ENCODE measurements at regions not wholly inside any gene's neighbourhood (a gene's known extent, or its start where the extent isn't known, plus 50 kb on each side); places are given as distances from the start of the nearest gene placed in this dataset.
"Not testable (repeated sequence)": the region's sequence is repeated elsewhere in the genome, so short reads cannot be mapped to it uniquely, and the experiment has no call there.

DNA sequence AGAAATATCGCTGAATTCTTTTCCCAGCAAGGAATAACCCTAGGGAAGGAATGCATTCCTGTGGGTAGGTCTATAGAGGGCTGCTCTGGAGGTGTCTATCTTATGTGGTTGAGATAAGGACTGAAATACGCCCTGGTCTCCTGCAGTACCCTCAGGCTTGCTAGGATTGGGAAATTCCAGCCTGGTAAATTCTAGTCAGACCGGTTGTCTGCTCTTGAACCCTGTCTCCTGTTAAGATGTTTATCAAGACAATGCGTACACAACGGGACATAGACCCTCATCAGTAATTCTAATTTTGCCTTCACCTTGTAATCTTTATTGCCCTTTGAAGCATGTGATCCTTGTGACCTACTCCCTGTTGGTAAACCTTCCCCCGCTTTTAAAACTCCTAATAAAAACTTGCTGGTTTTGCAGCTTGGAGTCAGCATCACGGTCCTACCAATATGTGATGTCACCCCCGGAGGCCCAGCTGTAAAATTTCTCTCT lies 51.2 kb upstream of the EDIL3 start:
- POLR2A ChIA-PET; DNase-seq (ENCODE audit: low spot score); CTCF ChIA-PET (ENCODE audit: low intra/inter-chr PET ratio, low total read pairs); H3K27me3 ChIP-seq (ENCODE audit: control insufficient read depth in 1 of 2, insufficient read depth in 2 of 2, low read length in 2 of 2); H3K36me3 ChIP-seq (replicated peaks in 1 of 2; ENCODE audit: control insufficient read depth in 1 of 2, insufficient read depth in 2 of 2, low read length in 2 of 2); ATAC-seq; H3K79me2 ChIP-seq (ENCODE audit: insufficient read depth, low read length); H3K9ac ChIP-seq (ENCODE audit: insufficient read depth, low read depth, low read length); H3K4me3 ChIP-seq (replicated peaks in 1 of 3; ENCODE audit: insufficient read depth in 1 of 3, low read depth in 2 of 3, low read length in 3 of 3); H3K4me1 ChIP-seq (ENCODE audit: insufficient read depth, low read length); H3K9me3 ChIP-seq (ENCODE audit: low read length); H3K4me2 ChIP-seq (ENCODE audit: low read depth, low read length); BruUV-seq (replicated peaks); H3K27ac ChIP-seq (ENCODE audit: extremely low read length, insufficient read depth, low read length); FAIRE-seq; H2AFZ ChIP-seq (ENCODE audit: low read length); H4K20me1 ChIP-seq (ENCODE audit: insufficient read depth, low read length); intact Hi-C loops (cut with micrococcal nuclease; ENCODE audit: unreplicated experiment); in situ Hi-C loops (cut with HindIII; ENCODE audit: extremely low pct_ligation_motif_present, low pct_unique_long_range_greater_than_20kb): not testable (repeated sequence)
- 8% methylated on average over 8 of the region's 8 CpGs for WGBS (ENCODE audit: low lambda C conversion rate)

All from HepG2 (cell line).